Esophagus (tissue), 2 donors: ENCODE measurements at regions not wholly inside any gene's neighbourhood (a gene's known extent, or its start where the extent isn't known, plus 50 kb on each side); places are given as distances from the start of the nearest gene placed in this dataset.

Experiments used
- H3K27ac ChIP-seq, 2 donors: one replicate each; pipeline ENCODE4 v1.5.1; 2013; ENCODE audit warnings: low read depth in 2 of 2, mild to moderate bottlenecking in 2 of 2, inconsistent platforms in 1 of 2, low read length in 1 of 2, moderate library complexity in 1 of 2
- H3K27me3 ChIP-seq, 2 donors: one replicate each; pipeline ENCODE4 v1.6.1; 2013; ENCODE audit warnings: low read length in 2 of 2, control low read depth in 1 of 2, mild to moderate bottlenecking in 1 of 2; ENCODE audit not compliant: insufficient read depth in 2 of 2, control insufficient read depth in 1 of 2
- H3K36me3 ChIP-seq, 2 donors: one replicate each; pipeline ENCODE4 v1.6.1; 2013; ENCODE audit warnings: low read length in 1 of 2; ENCODE audit not compliant: control insufficient read depth in 2 of 2, insufficient read depth in 2 of 2
- H3K4me1 ChIP-seq, 2 donors: one replicate each; pipeline ENCODE4 v1.6.1; 2013; ENCODE audit warnings: low read length in 1 of 2; ENCODE audit not compliant: control insufficient read depth in 2 of 2, insufficient read depth in 2 of 2
- H3K4me3 ChIP-seq, 2 donors: one replicate each; pipeline ENCODE4 v1.5.1; 2013; ENCODE audit warnings: low read length in 2 of 2, mild to moderate bottlenecking in 2 of 2, low read depth in 1 of 2, moderate library complexity in 1 of 2
- H3K9me3 ChIP-seq, 2 donors: one replicate each; pipeline ENCODE4 v1.6.1; 2013; ENCODE audit warnings: mild to moderate bottlenecking in 2 of 2, low read depth in 1 of 2, low read length in 1 of 2, moderate library complexity in 1 of 2; ENCODE audit not compliant: control insufficient read depth in 2 of 2, insufficient read depth in 1 of 2
- WGBS, 2 donors: extraction: QIAGEN DNeasy Blood & Tissue Kit; methylation state at CpG; one replicate each; pipeline ENCODE4 v1.1.7; 2013; 5-methylcytosine and 5-hydroxymethylcytosine counted together
- donor health status: healthy with polysubstance abuse.
- donor health status: Bipolar disorder and iron deficiency.

GRCh38 chr4:186813377-186814068, 89.9 kb upstream of the FAT1 start:
- Histone ChIP-seq H3K36me3 (no peaks in the 10 kb centered on the region), H3K27ac (no peak overlapping the region), H3K4me1 (no peaks in the 10 kb centered on the region), H3K9me3 (peaks cover 0 to 2% of the 10 kb centered on the region in 2 donors), H3K4me3 (no peak overlapping the region), H3K27me3 (no peaks in the 10 kb centered on the region)
- 80 to 87% methylated on average over 3 of the region's 3 CpGs for WGBS, 2 donors

- 41 to 45% methylated on average over 2 of the region's 2 CpGs for WGBS, 2 donors
- Histone ChIP-seq H3K27ac (no peak overlapping the region), H3K4me3 (no peak overlapping the region), H3K36me3 (no peaks in the 10 kb centered on the region), H3K9me3 (peaks cover 0 to 2% of the 10 kb centered on the region in 2 donors), H3K27me3 (no peaks in the 10 kb centered on the region), H3K4me1 (no peaks in the 10 kb centered on the region)
Observed at GRCh38 chr4:186814535-186815070, 90.9 kb upstream of the FAT1 start.

GRCh38 chr4:186819342-186820086, 95.9 kb upstream of the FAT1 start:
- Histone ChIP-seq H3K4me1 (peaks cover 0 to 3% of the 10 kb centered on the region in 2 donors), H3K4me3 (no peak overlapping the region), H3K27ac (no peak overlapping the region), H3K36me3 (no peaks in the 10 kb centered on the region), H3K9me3 (no peaks in the 10 kb centered on the region), H3K27me3 (no peaks in the 10 kb centered on the region)
- WGBS, 2 donors, result 61 to 64% methylated on average over 3 of the region's 3 CpGs

GRCh38 chr4:186820391-186820891, 96.8 kb upstream of the FAT1 start:
- 35 to 37% methylated on average over 4 of the region's 4 CpGs for WGBS, 2 donors
- H3K36me3 ChIP-seq, result no peaks in the 10 kb centered on the region
- peaks cover 0 to 3% of the 10 kb centered on the region in 2 donors for H3K4me1 ChIP-seq
- H3K27me3 ChIP-seq, result no peaks in the 10 kb centered on the region
- no peaks in the 10 kb centered on the region for H3K9me3 ChIP-seq
- H3K27ac ChIP-seq, result no peak overlapping the region
- H3K4me3 ChIP-seq, result no peak overlapping the region

- H3K4me1 ChIP-seq, result peaks cover 0 to 3% of the 10 kb centered on the region in 2 donors
- no peak overlapping the region for H3K4me3 ChIP-seq
- H3K27me3 ChIP-seq, result no peaks in the 10 kb centered on the region
- H3K9me3 ChIP-seq, result no peaks in the 10 kb centered on the region
- no peaks in the 10 kb centered on the region for H3K36me3 ChIP-seq
- WGBS, 2 donors, result 38 to 49% methylated on average over 3 of the region's 3 CpGs
- H3K27ac ChIP-seq, result no peak overlapping the region
Observed at GRCh38 chr4:186823989-186824388, 100.3 kb upstream of the FAT1 start.

GRCh38 chr4:186825069-186825468, 101.4 kb upstream of the FAT1 start:
- H3K4me1 ChIP-seq, result peaks cover 0 to 3% of the 10 kb centered on the region in 2 donors
- H3K27ac ChIP-seq, result no peak overlapping the region
- no peaks in the 10 kb centered on the region for H3K27me3 ChIP-seq
- H3K4me3 ChIP-seq, result no peak overlapping the region
- no peaks in the 10 kb centered on the region for H3K9me3 ChIP-seq
- H3K36me3 ChIP-seq, result no peaks in the 10 kb centered on the region
- WGBS, 2 donors, result 68 to 84% methylated on average over 3 of the region's 3 CpGs

GRCh38 chr4:186826006-186826405, 102.3 kb upstream of the FAT1 start:
- Histone ChIP-seq H3K4me3 (no peak overlapping the region), H3K4me1 (no peaks in the 10 kb centered on the region), H3K36me3 (no peaks in the 10 kb centered on the region), H3K27me3 (no peaks in the 10 kb centered on the region), H3K27ac (no peak overlapping the region), H3K9me3 (no peaks in the 10 kb centered on the region)
- WGBS, 2 donors, result 22 to 31% methylated on average over 2 of the region's 2 CpGs

- H3K9me3 ChIP-seq, result no peaks in the 10 kb centered on the region
- WGBS, 2 donors, result 77% methylated on average over 12 of the region's 12 CpGs
Observed at GRCh38 chr4:186826846-186827533, 103.3 kb upstream of the FAT1 start.

GRCh38 chr4:186827534-186827897, 103.9 kb upstream of the FAT1 start:
- no peaks in the 10 kb centered on the region for H3K4me1 ChIP-seq
- no peaks in the 10 kb centered on the region for H3K36me3 ChIP-seq
- no peaks in the 10 kb centered on the region for H3K9me3 ChIP-seq
- 76 to 82% methylated on average over 6 of the region's 6 CpGs for WGBS, 2 donors
- no peak overlapping the region for H3K27ac ChIP-seq
- H3K27me3 ChIP-seq, result no peaks in the 10 kb centered on the region
- H3K4me3 ChIP-seq, result no peak overlapping the region

More at GRCh38 chr4:186826846-186827533, 103.3 kb upstream of the FAT1 start:
- Histone ChIP-seq H3K4me1 (no peaks in the 10 kb centered on the region), H3K27me3 (no peaks in the 10 kb centered on the region), H3K27ac (no peak overlapping the region), H3K36me3 (no peaks in the 10 kb centered on the region), H3K4me3 (no peak overlapping the region)
